SU-DHL-6 (cell line): ENCODE measurements at regions not wholly inside any gene's neighbourhood (a gene's known extent, or its start where the extent isn't known, plus 50 kb on each side); places are given as distances from the start of the nearest gene placed in this dataset.
"Not testable (repeated sequence)": the region's sequence is repeated elsewhere in the genome, so short reads cannot be mapped to it uniquely, and the experiment has no call there.

Experiments
- H2AFZ ChIP-seq: fragments of 200-600 bp; sonication (generic); 2 replicates; pipeline ENCODE4 v1.6.1; 2014; ENCODE audit warnings: low read depth, mild to moderate bottlenecking, moderate library complexity, mixed read lengths, antibody characterized with exemption, low read length; ENCODE audit not compliant: severe bottlenecking
- H3F3A ChIP-seq: fragments of 200-600 bp; shearing (Covaris generic); 2 replicates; pipeline ENCODE4 v1.6.0; 2016; ENCODE audit warnings: antibody characterized with exemption, mild to moderate bottlenecking; ENCODE audit not compliant: insufficient read depth
- H3K27ac ChIP-seq: fragments of 200-600 bp; sonication (generic); 2 replicates; pipeline ENCODE4 v1.5.1; 2016; ENCODE audit warnings: low read depth, mild to moderate bottlenecking, low read length, moderate library complexity, mixed read lengths
- H3K27me3 ChIP-seq: fragments of 200-600 bp; sonication (generic), shearing (Covaris generic); 2 replicates; pipeline ENCODE4 v1.6.0; 2014; ENCODE audit warnings: mild to moderate bottlenecking, low read length
- H3K36me3 ChIP-seq: fragments of 200-600 bp; sonication (generic); 2 replicates; pipeline ENCODE4 v1.6.1; 2014; ENCODE audit warnings: mild to moderate bottlenecking, low read length, mixed read lengths
- H3K4me2 ChIP-seq: fragments of 300-600, 200-600 bp; shearing (Covaris generic), sonication (generic); 2 replicates; pipeline ENCODE4 v1.6.0; 2014; ENCODE audit warnings: low read length, low read depth, mild to moderate bottlenecking; ENCODE audit not compliant: poor library complexity, severe bottlenecking
- H3K4me3 ChIP-seq: fragments of 200-600 bp; sonication (generic); 2 replicates; pipeline ENCODE4 v1.5.1; 2014; ENCODE audit warnings: antibody characterized with exemption, low read length, mild to moderate bottlenecking, mixed read lengths; ENCODE audit not compliant: insufficient read depth, poor library complexity, severe bottlenecking
- H3K79me2 ChIP-seq: fragments of 200-600 bp; sonication (generic); 2 replicates; pipeline ENCODE4 v1.6.1; 2014; ENCODE audit warnings: mild to moderate bottlenecking, low read length, moderate library complexity; ENCODE audit not compliant: insufficient read depth
- H3K9ac ChIP-seq: fragments of 200-600 bp; sonication (generic); 2 replicates; pipeline ENCODE4 v1.7.0; 2014; ENCODE audit warnings: mild to moderate bottlenecking, low read length
- H3K9me2 ChIP-seq: fragments of 200-600 bp; sonication (generic); replicated peaks from 2 replicates; pipeline ENCODE4 v1.6.1; 2014; ENCODE audit warnings: low read length; ENCODE audit not compliant: insufficient read depth
- H3K9me3 ChIP-seq: fragments of 200-600 bp; sonication (generic); 2 replicates; pipeline ENCODE4 v1.6.1; 2014; ENCODE audit warnings: low read length, mixed read lengths; ENCODE audit not compliant: insufficient read depth
- H4K20me1 ChIP-seq: fragments of 200-600 bp; sonication (generic); 2 replicates; pipeline ENCODE4 v1.6.1; 2014; ENCODE audit warnings: low read depth, mild to moderate bottlenecking, antibody characterized with exemption, low read length, moderate library complexity, mixed read lengths
- EZH2phosphoT487 ChIP-seq: fragments of 200-600 bp; sonication (generic), shearing (Covaris generic); conservative IDR thresholded peaks from 2 replicates; pipeline ENCODE4 v1.6.1; 2018; ENCODE audit warnings: mild to moderate bottlenecking, antibody characterized with exemption, low read length, moderate library complexity, mixed read lengths
- TF ChIP-seq, protein P1 (sequence below): fragments of 200-600 bp; sonication (generic); IDR thresholded peaks from one replicate; pipeline ENCODE4 v1.5.1; 2017; ENCODE audit warnings: antibody characterized with exemption, mild to moderate bottlenecking, low read length, moderate library complexity; ENCODE audit not compliant: insufficient read depth, poor library complexity, severe bottlenecking

DNA sequence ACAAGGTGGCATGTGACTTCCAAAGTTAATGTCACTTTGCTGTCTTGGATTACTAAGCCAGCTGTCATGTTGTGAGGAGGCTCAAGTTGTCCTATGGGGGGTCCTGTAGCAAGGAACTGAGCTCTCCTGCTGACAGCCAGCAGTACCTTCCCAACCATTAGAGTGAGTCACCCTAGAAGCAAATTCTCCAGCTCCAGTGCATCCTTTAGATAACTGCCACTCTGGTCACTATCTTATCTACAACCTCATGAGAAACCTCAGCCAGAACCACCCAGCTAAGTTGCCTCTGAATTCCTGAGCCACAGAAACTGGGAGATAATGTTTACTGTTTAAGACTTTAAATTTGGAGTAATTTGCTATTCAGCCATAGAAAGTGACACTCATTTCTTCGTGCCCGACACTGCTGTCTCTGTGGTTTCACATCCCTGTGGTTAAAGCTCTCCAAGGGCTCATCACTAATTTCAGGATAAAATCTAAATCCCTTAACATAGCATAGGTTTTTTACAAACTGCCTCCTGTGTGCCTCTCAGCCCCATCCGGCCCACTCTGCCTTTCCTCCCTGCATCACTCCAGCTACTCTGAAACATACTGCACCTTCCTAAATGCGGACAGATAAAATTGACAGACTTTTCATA lies 83.5 kb downstream of the PRR15 start:
- H3K9ac ChIP-seq, result no peak overlapping the region
- H2AFZ ChIP-seq, result no peak overlapping the region
- TF ChIP-seq, protein P1, sequence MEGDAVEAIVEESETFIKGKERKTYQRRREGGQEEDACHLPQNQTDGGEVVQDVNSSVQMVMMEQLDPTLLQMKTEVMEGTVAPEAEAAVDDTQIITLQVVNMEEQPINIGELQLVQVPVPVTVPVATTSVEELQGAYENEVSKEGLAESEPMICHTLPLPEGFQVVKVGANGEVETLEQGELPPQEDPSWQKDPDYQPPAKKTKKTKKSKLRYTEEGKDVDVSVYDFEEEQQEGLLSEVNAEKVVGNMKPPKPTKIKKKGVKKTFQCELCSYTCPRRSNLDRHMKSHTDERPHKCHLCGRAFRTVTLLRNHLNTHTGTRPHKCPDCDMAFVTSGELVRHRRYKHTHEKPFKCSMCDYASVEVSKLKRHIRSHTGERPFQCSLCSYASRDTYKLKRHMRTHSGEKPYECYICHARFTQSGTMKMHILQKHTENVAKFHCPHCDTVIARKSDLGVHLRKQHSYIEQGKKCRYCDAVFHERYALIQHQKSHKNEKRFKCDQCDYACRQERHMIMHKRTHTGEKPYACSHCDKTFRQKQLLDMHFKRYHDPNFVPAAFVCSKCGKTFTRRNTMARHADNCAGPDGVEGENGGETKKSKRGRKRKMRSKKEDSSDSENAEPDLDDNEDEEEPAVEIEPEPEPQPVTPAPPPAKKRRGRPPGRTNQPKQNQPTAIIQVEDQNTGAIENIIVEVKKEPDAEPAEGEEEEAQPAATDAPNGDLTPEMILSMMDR, result no peak
- no peak for TF ChIP-seq EZH2phosphoT487
- H3F3A ChIP-seq, result no peaks in the 10 kb centered on the region
- H3K27ac ChIP-seq, result no peak overlapping the region
- H4K20me1 ChIP-seq, result no peaks in the 10 kb centered on the region
- no peak overlapping the region for H3K4me3 ChIP-seq
- no peaks in the 10 kb centered on the region for H3K36me3 ChIP-seq
- no peaks in the 10 kb centered on the region for H3K27me3 ChIP-seq
- no peak overlapping the region for H3K4me2 ChIP-seq
- no peaks in the 10 kb centered on the region for H3K9me2 ChIP-seq
- no peaks in the 10 kb centered on the region for H3K79me2 ChIP-seq
- no peaks in the 10 kb centered on the region for H3K9me3 ChIP-seq

DNA sequence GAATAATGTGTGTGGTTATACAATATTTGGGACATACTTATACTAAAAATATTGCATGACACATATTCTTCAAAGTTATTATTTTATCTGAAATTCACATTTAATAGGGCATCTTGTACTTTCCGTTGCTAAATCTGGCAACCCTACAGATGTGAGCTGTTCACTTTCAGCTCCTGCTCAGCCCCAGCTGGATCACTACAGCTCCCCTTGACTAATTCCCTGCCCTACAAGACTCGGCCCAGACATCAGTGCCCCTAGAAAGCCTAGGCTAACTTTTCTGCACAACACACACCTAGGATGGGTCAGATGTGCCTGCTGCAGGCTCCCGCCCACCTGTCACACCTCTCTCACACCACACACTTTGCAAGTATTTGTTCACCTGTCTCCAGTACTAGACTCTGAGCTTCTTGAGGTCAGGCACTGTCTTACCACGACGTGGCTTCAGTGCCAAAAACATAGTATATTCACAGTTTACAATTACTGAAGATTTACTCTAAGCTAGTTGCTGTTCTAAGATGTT lies 84.1 kb downstream of the PRR15 start:
- not testable (repeated sequence) for H3K27ac ChIP-seq, H4K20me1 ChIP-seq, H3K79me2 ChIP-seq, H3K4me3 ChIP-seq, H3F3A ChIP-seq, H3K27me3 ChIP-seq, H3K9ac ChIP-seq, H3K9me3 ChIP-seq, H3K9me2 ChIP-seq, H2AFZ ChIP-seq, H3K36me3 ChIP-seq, H3K4me2 ChIP-seq

DNA sequence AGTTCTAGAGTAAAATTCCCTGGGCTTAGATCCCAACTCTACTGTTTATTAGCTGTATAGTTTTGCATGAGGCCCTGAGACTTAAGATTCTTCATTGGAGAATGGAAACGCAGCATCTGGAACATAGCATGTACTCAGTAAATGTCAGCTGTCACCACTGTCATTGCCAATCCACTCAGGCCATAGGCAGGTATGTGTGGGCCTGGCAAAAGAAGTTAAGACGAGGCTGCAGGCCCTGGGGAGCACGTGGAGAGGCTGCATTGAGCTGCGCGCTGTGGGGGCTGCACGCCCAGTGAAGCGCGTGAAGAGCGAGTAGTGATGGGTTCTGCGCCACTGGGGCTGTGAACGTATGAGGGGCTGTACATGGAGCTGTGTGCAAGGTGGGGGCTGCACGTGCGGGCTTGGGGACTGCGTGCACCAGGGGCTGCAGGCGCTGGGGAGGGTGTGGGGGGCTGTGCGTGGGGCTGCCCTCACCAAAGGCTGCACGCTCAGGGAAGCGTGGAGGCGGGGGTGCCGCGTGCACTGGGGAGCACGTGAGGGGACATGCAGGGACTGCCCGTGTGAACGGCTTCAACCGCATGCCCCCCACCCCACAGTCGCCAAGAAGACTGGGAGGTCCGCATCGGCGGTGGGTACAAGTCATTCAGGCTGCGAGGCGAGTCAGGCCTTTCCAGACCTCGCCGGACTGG lies 85.5 kb downstream of the PRR15 start:
- Histone ChIP-seq H3K27me3 (no peaks in the 10 kb centered on the region), H3K9me2 (no peaks in the 10 kb centered on the region), H4K20me1 (no peaks in the 10 kb centered on the region), H3K4me3 (no peak overlapping the region), H3K4me2 (no peak overlapping the region), H2AFZ (no peak overlapping the region), H3K79me2 (no peaks in the 10 kb centered on the region), H3K9ac (no peak overlapping the region), H3F3A (no peaks in the 10 kb centered on the region), H3K27ac (no peak overlapping the region), H3K9me3 (no peaks in the 10 kb centered on the region), H3K36me3 (no peaks in the 10 kb centered on the region)
- no peak for TF ChIP-seq EZH2phosphoT487
- TF ChIP-seq, protein P1, result no peak

DNA sequence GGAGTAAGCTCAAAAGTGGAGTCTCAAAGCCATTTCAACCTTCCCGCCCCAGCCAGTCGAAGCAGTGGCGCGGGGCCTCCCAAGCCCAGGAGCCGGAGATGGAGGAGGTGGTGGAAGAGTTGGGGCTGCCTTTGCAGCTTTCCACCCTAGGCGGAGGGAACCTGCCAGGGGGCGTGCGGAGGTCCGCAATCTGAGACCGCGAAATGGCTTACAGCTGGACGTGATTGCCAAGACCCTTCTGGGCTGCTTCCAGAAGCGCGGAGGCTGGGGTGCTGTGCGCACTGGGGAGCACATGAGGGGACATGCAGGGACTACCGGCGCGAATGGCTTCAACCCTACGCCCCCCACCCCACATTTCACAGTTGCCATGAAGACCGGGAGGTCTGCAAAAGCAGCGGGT lies 86.2 kb downstream of the PRR15 start:
- Histone ChIP-seq H3K9me2 (no peaks in the 10 kb centered on the region), H3K4me3 (no peak overlapping the region), H4K20me1 (no peaks in the 10 kb centered on the region), H3K27ac (no peak overlapping the region), H3F3A (no peaks in the 10 kb centered on the region), H2AFZ (no peak overlapping the region), H3K9ac (no peak overlapping the region), H3K36me3 (no peaks in the 10 kb centered on the region), H3K27me3 (no peaks in the 10 kb centered on the region), H3K4me2 (no peak overlapping the region), H3K79me2 (no peaks in the 10 kb centered on the region), H3K9me3 (no peaks in the 10 kb centered on the region)
- TF ChIP-seq EZH2phosphoT487, result no peak
- TF ChIP-seq, protein P1, result no peak
